K562 (cell line): ENCODE measurements at regions not wholly inside any gene's neighbourhood (a gene's known extent, or its start where the extent isn't known, plus 50 kb on each side); places are given as distances from the start of the nearest gene placed in this dataset.

Experiments
- CBFB ChIP-seq: sonication (generic); formaldehyde crosslinking; IDR thresholded peaks from 2 replicates; pipeline ENCODE4 v1.4.0; 2020; ENCODE audit warnings: mild to moderate bottlenecking, missing genetic modification reagents
- CC2D1A ChIP-seq: fragments of 450-650 bp; IDR thresholded peaks from 2 replicates; pipeline ENCODE4 v1.6.1; 2017; ENCODE audit warnings: mild to moderate bottlenecking
- NCOA2 ChIP-seq, 2 experiments: fragments of 450-650 bp; IDR thresholded peaks; 2 replicates each; pipeline ENCODE4 v1.6.1; 2018; ENCODE audit warnings: mild to moderate bottlenecking in 2 of 2, moderate library complexity in 1 of 2; ENCODE audit not compliant: partially characterized antibody in 2 of 2
- NCOA6 ChIP-seq: fragments of 450-650 bp; IDR thresholded peaks from 2 replicates; pipeline ENCODE4 v1.6.1; 2017; ENCODE audit warnings: mild to moderate bottlenecking
- RERE ChIP-seq: sonication (generic); formaldehyde crosslinking; IDR thresholded peaks from 2 replicates; pipeline ENCODE4 v1.8.0; 2023; ENCODE audit warnings: missing genetic modification reagents, mild to moderate bottlenecking, borderline replicate concordance
- SIX5 ChIP-seq, 2 experiments: IDR thresholded peaks; 2 replicates each; pipeline ENCODE4 v1.6.1; 2011; ENCODE audit warnings: low read length in 2 of 2, borderline replicate concordance in 1 of 2, low read depth in 1 of 2, mild to moderate bottlenecking in 1 of 2, moderate library complexity in 1 of 2; ENCODE audit not compliant: insufficient read depth in 1 of 2
- SNIP1 ChIP-seq: fragments of 450-650 bp; IDR thresholded peaks from 2 replicates; pipeline ENCODE4 v1.7.1; 2017; ENCODE audit warnings: low read depth, mild to moderate bottlenecking
- ZBTB17 ChIP-seq: fragments of 450-650 bp; formaldehyde crosslinking; IDR thresholded peaks from 2 replicates; pipeline ENCODE4 v1.4.0; 2020; ENCODE audit warnings: mild to moderate bottlenecking
- ZNF518B ChIP-seq: fragments of 250-450 bp; sonication (Bioruptor Pico); IDR thresholded peaks from 2 replicates; pipeline ENCODE4 v1.5.0; 2021; ENCODE audit warnings: mild to moderate bottlenecking, moderate library complexity
- ZNF655 ChIP-seq: fragments of 250-450 bp; sonication (Bioruptor Pico); IDR thresholded peaks from 2 replicates; pipeline ENCODE4 v1.5.0; 2021
- ZNF766 ChIP-seq: fragments of 200-800 bp; sonication (Bioruptor generic); conservative IDR thresholded peaks from 2 replicates; pipeline ENCODE4 v1.6.1; 2016; ENCODE audit warnings: missing genetic modification characterization, missing compliant biosample characterization

GRCh38 chr6:10028222-10028621 is 386.7 kb downstream of the TFAP2A start (continued):
- no peak for TF ChIP-seq ZNF518B (CRISPR knock-in tag)
- no peak for TF ChIP-seq NCOA6
- no peak for TF ChIP-seq ZNF766 (CRISPR knock-in tag)
- no peak for TF ChIP-seq SNIP1
- no peak for TF ChIP-seq RERE (CRISPR knock-in tag)
- TF ChIP-seq NCOA2 (IDR thresholded peaks at IDR 0.05; ENCODE audit: partially characterized antibody in 2 of 2): no peak
- no peak for TF ChIP-seq SIX5 (IDR thresholded peaks at IDR 0.05; ENCODE audit: borderline replicate concordance in 1 of 2, insufficient read depth in 1 of 2, low read depth in 1 of 2, low read length in 2 of 2)
- no peak for TF ChIP-seq CC2D1A
- no peak for TF ChIP-seq ZNF655 (CRISPR knock-in tag)
- no peak for TF ChIP-seq CBFB (CRISPR knock-in tag)
- TF ChIP-seq ZBTB17 (CRISPR knock-in tag): no peak
- TF ChIP-seq, all 486 proteins: peak for 0
